ENCODE measurements at regions not wholly inside any gene's neighbourhood (a gene's known extent, or its start where the extent isn't known, plus 50 kb on each side); places are given as distances from the start of the nearest gene placed in this dataset.
"Not testable (repeated sequence)": the region's sequence is repeated elsewhere in the genome, so short reads cannot be mapped to it uniquely, and the experiment has no call there.

DNA sequence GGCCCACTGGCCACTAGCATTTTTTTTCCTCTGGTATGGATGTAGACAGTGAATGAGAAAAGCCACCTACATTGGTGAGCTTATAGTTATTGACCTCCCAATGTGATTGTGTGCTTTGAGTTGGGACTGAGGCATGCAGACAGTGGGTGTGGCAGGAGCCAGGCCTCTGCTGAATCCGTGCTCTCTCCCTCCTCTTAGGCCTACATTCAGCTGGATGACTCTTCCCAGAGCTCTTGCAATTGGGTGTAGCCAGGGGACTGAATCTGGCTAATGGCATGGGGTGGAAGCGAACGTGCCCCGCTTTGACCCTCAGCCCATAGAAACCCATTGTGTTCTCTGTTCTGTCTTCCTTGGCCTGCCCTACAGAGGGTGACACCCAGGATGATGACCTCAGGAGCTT, 698.3 kb upstream of the HS6ST1 start:
- Mint-ChIP-seq H3K4me1 (ENCODE audit: low read depth) (no peaks in the 10 kb centered on the region), H3K27me3 (ENCODE audit: insufficient read depth) (peaks cover 2% of the 10 kb centered on the region), H3K4me3 (no peak overlapping the region), H3K36me3 (ENCODE audit: low read depth) (no peaks in the 10 kb centered on the region), H3K9me3 (no peaks in the 10 kb centered on the region), H3K27ac (no peak overlapping the region)
- DNase-seq (ENCODE audit: low spot score), result no peak
- intact Hi-C loops (cut with micrococcal nuclease), result no loop called here

DNA sequence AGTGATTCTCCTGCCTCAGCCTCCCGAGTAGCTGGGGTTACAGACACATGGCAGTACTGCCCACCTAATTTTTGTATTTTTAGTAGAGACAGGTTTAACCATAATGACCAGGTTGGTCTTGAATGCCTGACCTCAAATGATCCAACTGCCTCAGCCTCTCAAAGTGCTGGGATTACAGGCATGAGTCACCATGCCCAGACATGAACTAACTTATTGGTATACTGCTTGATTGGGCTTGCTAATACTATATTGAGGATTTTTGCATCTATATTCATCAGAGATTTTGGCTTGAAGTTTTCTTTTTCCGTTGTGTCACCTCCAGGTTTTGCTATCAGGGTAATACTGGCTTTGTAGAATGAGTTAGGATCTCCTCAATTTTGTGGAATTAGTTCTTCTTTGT, 706.1 kb upstream of the HS6ST1 start:
- intact Hi-C loops (cut with micrococcal nuclease), result no loop called here
- Mint-ChIP-seq H3K36me3 (ENCODE audit: low read depth) (no peaks in the 10 kb centered on the region), H3K9me3 (peaks cover 4% of the 10 kb centered on the region), H3K27ac (no peak overlapping the region), H3K27me3 (ENCODE audit: insufficient read depth) (no peaks in the 10 kb centered on the region), H3K4me3 (no peak overlapping the region), H3K4me1 (ENCODE audit: low read depth) (no peaks in the 10 kb centered on the region)
- DNase-seq (ENCODE audit: low spot score), result no peak

DNA sequence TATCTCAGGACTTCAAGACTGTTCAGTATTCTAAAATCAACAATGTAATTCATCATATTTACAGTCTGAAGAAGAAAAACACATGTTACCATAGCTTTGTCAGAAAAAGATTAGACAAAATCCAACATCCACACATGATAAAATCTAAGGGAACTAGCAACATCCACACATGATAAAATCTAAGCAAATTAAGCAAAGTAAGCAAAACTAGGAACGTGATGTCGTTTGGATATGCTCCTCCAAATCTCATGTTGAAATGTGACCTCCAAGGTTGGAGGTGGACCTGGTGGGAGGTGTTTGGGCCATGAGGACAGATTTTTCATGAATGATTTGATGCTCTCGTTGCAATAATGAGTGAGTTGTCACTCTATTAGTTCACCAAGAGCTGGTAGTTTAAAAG, 717.3 kb upstream of the HS6ST1 start:
- intact Hi-C loops (cut with micrococcal nuclease), result no loop called here
- no peaks in the 10 kb centered on the region for H3K4me1 Mint-ChIP-seq (ENCODE audit: low read depth)
- H3K27me3 Mint-ChIP-seq (ENCODE audit: insufficient read depth), result peaks cover 2% of the 10 kb centered on the region
- no peak overlapping the region for H3K4me3 Mint-ChIP-seq
- H3K27ac Mint-ChIP-seq, result no peak overlapping the region
- no peaks in the 10 kb centered on the region for H3K9me3 Mint-ChIP-seq
- H3K36me3 Mint-ChIP-seq (ENCODE audit: low read depth), result no peaks in the 10 kb centered on the region
- DNase-seq (ENCODE audit: low spot score), result no peak

DNA sequence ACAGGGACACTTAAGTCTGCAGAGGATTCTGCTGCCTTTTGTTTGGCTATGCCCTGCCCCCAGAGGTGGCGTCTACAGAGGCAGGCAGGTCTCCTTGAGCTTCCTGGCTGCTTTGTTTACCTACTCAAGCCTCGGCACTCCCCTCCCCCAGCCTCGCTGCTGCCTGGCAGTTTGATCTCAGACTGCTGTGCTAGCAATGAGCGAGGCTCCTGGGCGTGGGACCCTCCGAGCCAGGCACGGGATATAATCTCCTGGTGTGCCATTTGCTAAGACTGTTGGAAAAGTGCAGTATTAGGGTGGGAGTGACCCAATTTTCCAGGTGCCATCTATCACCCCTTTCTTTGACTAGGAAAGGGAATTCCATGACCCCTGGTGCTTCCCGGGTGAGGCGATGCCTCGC, 725.0 kb upstream of the HS6ST1 start:
- intact Hi-C loops (cut with micrococcal nuclease); H3K27ac Mint-ChIP-seq; H3K27me3 Mint-ChIP-seq (ENCODE audit: insufficient read depth); H3K4me1 Mint-ChIP-seq (ENCODE audit: low read depth); H3K4me3 Mint-ChIP-seq; DNase-seq (ENCODE audit: low spot score); H3K9me3 Mint-ChIP-seq; H3K36me3 Mint-ChIP-seq (ENCODE audit: low read depth): not testable (repeated sequence)

DNA sequence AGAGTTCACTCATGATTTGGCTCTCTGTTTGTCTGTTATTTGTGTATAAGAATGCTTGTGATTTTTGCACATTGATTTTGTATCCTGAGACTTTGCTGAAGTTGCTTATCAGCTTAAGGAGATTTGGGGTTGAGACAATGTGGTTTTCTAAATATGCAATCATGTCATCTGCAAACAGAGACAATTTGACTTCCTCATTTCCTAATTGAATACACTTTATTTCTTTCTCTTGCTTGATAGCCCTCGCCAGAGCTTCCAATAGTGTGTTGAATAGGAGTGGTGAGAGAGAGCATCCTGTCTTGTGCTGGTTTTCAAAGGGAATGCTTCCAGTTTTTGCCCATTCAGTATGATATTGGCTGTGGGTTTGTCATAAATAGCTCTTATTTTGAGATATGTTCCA, 727.8 kb upstream of the HS6ST1 start:
- H3K4me3 Mint-ChIP-seq; intact Hi-C loops (cut with micrococcal nuclease); H3K27ac Mint-ChIP-seq; H3K9me3 Mint-ChIP-seq; H3K4me1 Mint-ChIP-seq (ENCODE audit: low read depth); H3K27me3 Mint-ChIP-seq (ENCODE audit: insufficient read depth); H3K36me3 Mint-ChIP-seq (ENCODE audit: low read depth); DNase-seq (ENCODE audit: low spot score): not testable (repeated sequence)

DNA sequence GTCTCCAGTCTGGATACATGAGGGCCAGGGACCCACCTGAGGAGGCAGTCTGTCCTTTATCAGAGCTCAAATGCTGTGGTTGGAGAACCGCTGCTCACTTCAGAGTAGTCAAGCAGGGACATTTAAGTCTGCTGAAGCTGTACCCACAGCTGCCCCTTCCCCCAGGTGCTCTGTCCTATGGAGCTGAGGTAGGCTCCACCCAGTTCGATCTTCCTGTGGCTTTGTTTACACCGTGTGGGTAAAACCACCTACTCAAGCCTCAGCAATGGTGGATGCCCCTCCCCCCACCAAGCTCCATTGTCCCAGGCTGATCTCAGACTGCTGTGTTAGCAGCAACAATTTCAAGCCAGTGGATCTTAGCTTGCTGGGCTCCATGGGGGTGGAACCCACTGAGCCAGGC, 731.4 kb upstream of the HS6ST1 start:
- intact Hi-C loops (cut with micrococcal nuclease), result no loop called here
- Mint-ChIP-seq H3K4me1 (ENCODE audit: low read depth) (no peaks in the 10 kb centered on the region), H3K36me3 (ENCODE audit: low read depth) (no peaks in the 10 kb centered on the region), H3K27ac (no peak overlapping the region), H3K27me3 (ENCODE audit: insufficient read depth) (peaks cover 2% of the 10 kb centered on the region), H3K4me3 (no peak overlapping the region), H3K9me3 (peaks cover 6% of the 10 kb centered on the region)
- DNase-seq (ENCODE audit: low spot score), result no peak

DNA sequence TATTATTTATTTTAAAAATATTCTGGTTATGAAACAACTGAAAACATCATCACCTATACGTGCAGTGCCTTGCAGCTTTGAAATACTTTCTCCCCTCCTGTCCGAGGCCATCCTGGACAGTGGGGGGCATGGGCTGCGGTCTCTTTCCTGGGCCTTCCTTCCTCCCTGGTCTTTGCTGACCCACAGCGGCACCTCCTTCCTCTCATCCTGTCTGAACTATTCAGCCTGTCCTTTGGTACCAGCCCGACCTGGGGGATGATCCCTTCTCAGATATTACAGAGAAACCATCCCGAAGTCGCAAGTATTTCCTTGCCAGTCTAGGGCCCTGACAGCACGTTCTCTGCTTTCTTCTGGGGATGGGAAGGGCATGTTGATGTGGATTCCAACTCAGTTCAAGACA, 736.6 kb upstream of the HS6ST1 start:
- intact Hi-C loops (cut with micrococcal nuclease), result no loop called here
- H3K9me3 Mint-ChIP-seq, result no peaks in the 10 kb centered on the region
- H3K36me3 Mint-ChIP-seq (ENCODE audit: low read depth), result no peaks in the 10 kb centered on the region
- no peaks in the 10 kb centered on the region for H3K4me1 Mint-ChIP-seq (ENCODE audit: low read depth)
- H3K27me3 Mint-ChIP-seq (ENCODE audit: insufficient read depth), result peaks cover 2% of the 10 kb centered on the region
- no peak overlapping the region for H3K4me3 Mint-ChIP-seq
- no peak for DNase-seq (ENCODE audit: low spot score)
- H3K27ac Mint-ChIP-seq, result no peak overlapping the region

DNA sequence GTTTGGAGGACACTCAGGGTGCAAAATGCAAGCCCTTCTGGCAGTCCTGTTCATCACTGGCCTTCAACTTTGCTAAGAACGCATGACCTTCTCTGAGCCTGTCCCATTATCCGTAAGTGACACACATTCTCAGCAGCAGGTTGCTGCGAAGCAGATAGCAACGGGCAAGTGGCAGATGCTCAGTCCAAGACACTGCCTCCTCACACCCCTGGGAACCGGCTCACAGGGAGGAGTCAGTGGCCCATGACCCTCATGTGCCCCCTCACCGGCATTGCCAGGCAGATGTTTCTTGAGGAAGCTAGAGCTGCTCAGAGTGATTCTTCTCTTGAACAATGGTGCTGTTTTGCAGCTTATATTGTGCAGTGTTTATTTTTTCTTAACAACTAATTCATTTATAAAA, 737.2 kb upstream of the HS6ST1 start:
- Mint-ChIP-seq H3K27ac (no peak overlapping the region), H3K9me3 (no peaks in the 10 kb centered on the region), H3K27me3 (ENCODE audit: insufficient read depth) (peaks cover 2% of the 10 kb centered on the region)

DNA sequence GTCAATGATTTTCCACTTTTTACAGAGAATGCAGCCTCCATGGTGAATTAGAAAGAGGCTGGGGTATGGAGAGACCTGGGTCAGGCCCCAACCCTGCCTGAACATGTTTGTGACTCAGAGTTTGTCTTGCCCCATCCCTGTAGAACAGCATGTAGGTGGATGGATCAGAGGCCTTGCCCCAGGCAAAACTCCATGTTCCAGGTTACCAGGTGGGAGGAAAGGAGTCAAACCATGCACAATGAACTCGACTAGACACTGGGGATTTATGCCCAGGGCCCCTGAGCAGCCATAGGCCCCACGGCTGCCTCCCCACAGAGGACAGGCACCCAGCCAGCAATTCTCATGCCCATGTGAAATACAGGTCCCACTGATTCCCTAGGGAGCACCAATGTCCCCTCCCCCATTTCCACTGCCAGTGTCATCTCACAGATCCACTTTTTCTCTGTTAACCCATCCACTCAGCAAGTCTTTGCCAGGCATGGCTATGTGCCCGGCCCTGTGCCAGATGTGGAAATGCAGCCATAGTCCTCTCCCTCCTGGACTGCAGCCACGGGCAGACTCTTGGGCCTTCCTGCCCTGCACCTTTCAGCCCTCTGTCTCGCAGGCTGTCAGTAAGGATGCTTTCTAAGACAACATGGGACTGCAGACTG, 737.8 kb upstream of the HS6ST1 start:
- Mint-ChIP-seq H3K9me3 (no peaks in the 10 kb centered on the region), H3K4me3 (no peak overlapping the region), H3K4me1 (ENCODE audit: low read depth) (peaks cover 7% of the 10 kb centered on the region), H3K27ac (no peak overlapping the region), H3K27me3 (ENCODE audit: insufficient read depth) (peaks cover 2% of the 10 kb centered on the region), H3K36me3 (ENCODE audit: low read depth) (no peaks in the 10 kb centered on the region)
- DNase-seq (ENCODE audit: low spot score), result no peak
- intact Hi-C loops (cut with micrococcal nuclease), result no loop called here

More for the DNA sequence above, 737.2 kb upstream of the HS6ST1 start:
- H3K4me1 Mint-ChIP-seq (ENCODE audit: low read depth), result peaks cover under 1% of the 10 kb centered on the region
- DNase-seq (ENCODE audit: low spot score), result no peak
- no peak overlapping the region for H3K4me3 Mint-ChIP-seq
- intact Hi-C loops (cut with micrococcal nuclease), result no loop called here
- H3K36me3 Mint-ChIP-seq (ENCODE audit: low read depth), result no peaks in the 10 kb centered on the region

DNA sequence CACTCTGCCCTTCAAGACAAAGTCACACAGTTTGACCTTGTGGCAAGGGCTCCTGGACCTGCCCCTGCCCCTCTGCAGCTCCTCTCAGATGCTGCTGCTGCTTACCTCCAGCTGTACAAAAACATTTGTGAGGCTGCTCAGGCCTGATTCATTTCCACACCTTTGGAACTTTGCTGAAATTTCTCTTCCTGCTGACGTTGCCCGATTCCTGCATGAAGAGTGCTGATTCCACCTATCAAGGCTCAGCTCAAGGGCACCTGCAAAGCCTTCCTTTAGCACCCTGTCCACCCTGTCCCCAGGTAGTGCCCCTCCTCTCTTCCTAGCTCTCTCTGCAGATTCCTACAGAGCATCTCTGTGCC, 738.3 kb upstream of the HS6ST1 start:
- no peak overlapping the region for H3K27ac Mint-ChIP-seq
- no peaks in the 10 kb centered on the region for H3K36me3 Mint-ChIP-seq (ENCODE audit: low read depth)
- H3K27me3 Mint-ChIP-seq (ENCODE audit: insufficient read depth), result peaks cover 2% of the 10 kb centered on the region
- no peak for DNase-seq (ENCODE audit: low spot score)
- no peak overlapping the region for H3K4me3 Mint-ChIP-seq
- no peaks in the 10 kb centered on the region for H3K9me3 Mint-ChIP-seq
- H3K4me1 Mint-ChIP-seq (ENCODE audit: low read depth), result peaks cover 9% of the 10 kb centered on the region
- intact Hi-C loops (cut with micrococcal nuclease), result no loop called here

DNA sequence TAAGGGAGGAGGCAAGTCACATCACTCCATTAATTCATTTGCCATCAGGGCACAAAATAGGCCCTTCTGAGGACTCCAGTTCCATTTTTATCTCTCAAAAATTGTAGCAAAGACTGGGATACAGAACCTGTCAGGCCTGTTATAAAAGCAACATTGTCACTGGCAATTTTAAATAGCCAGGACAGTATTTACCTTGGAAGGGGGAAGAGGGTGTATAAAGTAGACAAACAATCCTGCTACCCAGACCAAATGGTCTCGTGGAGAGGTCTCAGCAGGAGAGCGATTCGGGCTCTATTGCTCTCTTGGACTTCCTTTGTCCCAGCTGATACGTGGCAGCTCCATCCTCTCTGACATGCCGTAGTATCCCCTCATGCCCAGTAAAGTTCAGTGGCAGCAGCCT, 740.3 kb upstream of the HS6ST1 start:
- Mint-ChIP-seq H3K27me3 (ENCODE audit: insufficient read depth) (no peaks in the 10 kb centered on the region), H3K36me3 (ENCODE audit: low read depth) (no peaks in the 10 kb centered on the region), H3K27ac (no peak overlapping the region), H3K9me3 (no peaks in the 10 kb centered on the region), H3K4me1 (ENCODE audit: low read depth) (peaks cover 9% of the 10 kb centered on the region), H3K4me3 (no peak overlapping the region)
- no peak for DNase-seq (ENCODE audit: low spot score)
- intact Hi-C loops (cut with micrococcal nuclease), result no loop called here

DNA sequence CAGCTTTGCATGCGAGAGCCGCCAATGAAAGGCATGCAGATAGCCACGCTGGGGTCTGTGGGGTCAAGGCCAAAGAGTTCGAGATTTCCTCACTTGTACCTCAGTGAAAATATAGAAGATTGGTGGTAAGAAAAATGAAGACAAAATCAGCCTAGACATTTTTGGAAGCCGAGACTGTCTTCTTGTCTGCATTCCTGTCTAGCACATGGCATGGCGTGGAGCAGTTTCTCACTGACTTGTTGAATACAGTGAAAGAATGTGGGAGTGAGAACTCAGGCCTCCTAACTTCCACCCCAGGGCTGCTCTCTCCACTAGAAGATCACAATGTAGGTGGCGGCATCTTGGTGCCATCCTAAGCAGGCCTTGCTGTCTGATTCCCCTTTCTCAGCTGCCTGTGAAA, 740.8 kb upstream of the HS6ST1 start:
- H3K36me3 Mint-ChIP-seq (ENCODE audit: low read depth), result no peaks in the 10 kb centered on the region
- intact Hi-C loops (cut with micrococcal nuclease), result no loop called here
- H3K27me3 Mint-ChIP-seq (ENCODE audit: insufficient read depth), result no peaks in the 10 kb centered on the region
- no peak overlapping the region for H3K27ac Mint-ChIP-seq
- no peak for DNase-seq (ENCODE audit: low spot score)
- no peaks in the 10 kb centered on the region for H3K9me3 Mint-ChIP-seq
- peaks cover 9% of the 10 kb centered on the region for H3K4me1 Mint-ChIP-seq (ENCODE audit: low read depth)
- H3K4me3 Mint-ChIP-seq, result no peak overlapping the region

DNA sequence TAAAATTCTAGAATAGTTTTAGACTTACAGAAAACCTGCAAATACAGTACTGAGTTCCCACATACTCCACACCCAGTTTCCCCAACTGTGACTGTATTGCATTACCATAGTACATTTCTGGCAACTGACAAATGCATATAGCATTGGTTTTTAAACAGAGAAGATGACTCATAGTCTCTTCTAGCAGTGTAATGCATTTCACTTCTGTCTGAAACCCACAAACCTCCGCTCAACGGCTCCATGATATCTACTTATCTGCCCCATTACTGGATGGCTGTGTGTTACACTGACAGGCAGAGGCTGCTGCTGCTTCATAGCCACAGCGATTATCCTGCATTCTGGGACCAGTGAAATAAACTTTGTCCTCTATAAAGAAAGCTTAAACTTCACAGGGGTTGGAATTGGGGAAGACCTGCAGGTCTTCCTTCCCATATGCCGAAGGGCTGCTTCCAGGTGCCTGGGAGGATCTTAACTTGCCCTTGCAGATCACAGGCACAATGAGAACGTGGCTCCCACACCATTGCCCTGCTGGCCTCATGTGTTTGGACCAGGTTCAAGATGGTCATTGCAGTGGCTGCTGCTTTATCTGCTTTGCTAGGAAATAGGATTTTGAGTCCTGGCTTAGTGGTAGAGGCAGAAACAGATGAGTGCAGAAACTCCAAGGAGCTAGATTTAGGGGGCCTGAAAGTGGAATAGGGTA, 742.6 kb upstream of the HS6ST1 start:
- Mint-ChIP-seq H3K27me3 (ENCODE audit: insufficient read depth) (no peaks in the 10 kb centered on the region), H3K36me3 (ENCODE audit: low read depth) (no peaks in the 10 kb centered on the region), H3K27ac (no peak overlapping the region), H3K9me3 (no peaks in the 10 kb centered on the region), H3K4me1 (ENCODE audit: low read depth) (peaks cover 9% of the 10 kb centered on the region), H3K4me3 (no peak overlapping the region)
- intact Hi-C loops (cut with micrococcal nuclease), result no loop called here
- DNase-seq (ENCODE audit: low spot score), result no peak

DNA sequence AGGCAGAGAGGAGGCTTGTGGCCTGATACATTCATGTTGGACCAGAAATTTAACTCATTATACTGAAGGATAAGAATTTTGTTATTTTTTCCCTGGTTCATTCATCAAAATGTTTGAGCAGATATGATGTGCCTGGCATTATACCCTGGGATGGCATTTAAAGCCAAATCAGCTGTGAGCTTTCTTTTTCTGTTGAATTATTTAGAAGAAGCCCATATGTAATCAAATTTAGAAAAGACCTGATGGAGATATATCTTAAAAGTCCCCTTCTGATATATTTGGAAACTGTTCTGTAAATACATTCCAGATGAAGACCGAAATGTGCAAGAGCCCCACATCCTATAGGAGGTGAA, 743.1 kb upstream of the HS6ST1 start:
- intact Hi-C loops (cut with micrococcal nuclease), result no loop called here

More for the DNA sequence above, 743.1 kb upstream of the HS6ST1 start:
- Mint-ChIP-seq H3K9me3 (no peaks in the 10 kb centered on the region), H3K36me3 (ENCODE audit: low read depth) (no peaks in the 10 kb centered on the region), H3K27ac (no peak overlapping the region), H3K27me3 (ENCODE audit: insufficient read depth) (no peaks in the 10 kb centered on the region), H3K4me3 (no peak overlapping the region), H3K4me1 (ENCODE audit: low read depth) (peaks cover 9% of the 10 kb centered on the region)
- DNase-seq (ENCODE audit: low spot score), result no peak

Measured in activated T-helper 1 cell treated with anti-CD3 and anti-CD28 coated beads, Interleukin-12 subunit alpha, Interleukin-12 subunit beta, Interleukin-2, Interleukin-4 antibody, amounts not matched to agents 30 ng/mL and 10 ng/mL and 1 ng/mL, durations not matched to agents 14 hours and 24 hours and 36 hours (primary cell).